CMK (cell line): ENCODE measurements at regions not wholly inside any gene's neighbourhood (a gene's known extent, or its start where the extent isn't known, plus 50 kb on each side); places are given as distances from the start of the nearest gene placed in this dataset.
"Not testable (repeated sequence)": the region's sequence is repeated elsewhere in the genome, so short reads cannot be mapped to it uniquely, and the experiment has no call there.

ENCODE experiments used
- DNase-seq: peaks from one replicate; pipeline ENCODE4 v3.0.0-alpha.2; 2010; ENCODE audit warnings: low read depth

GRCh38 chr14:34172550-34173368, 221.9 kb upstream of the EGLN3 start:
- DNase-seq: no peak

- no peak for DNase-seq
These were observed 221.2 kb upstream of the EGLN3 start for GRCh38 chr14:34172173-34172451.

- no peak for DNase-seq
These were observed 220.7 kb upstream of the EGLN3 start for GRCh38 chr14:34171431-34172172.

- no peak for DNase-seq
These were observed 220.0 kb upstream of the EGLN3 start for GRCh38 chr14:34170882-34171281.

GRCh38 chr14:34169561-34169960, 218.7 kb upstream of the EGLN3 start:
- no peak for DNase-seq

- DNase-seq: no peak
These were observed 217.8 kb upstream of the EGLN3 start for GRCh38 chr14:34168656-34169055.

- DNase-seq: no peak
These were observed 215.0 kb upstream of the EGLN3 start for GRCh38 chr14:34165847-34166350.

GRCh38 chr14:34164162-34164864, 213.4 kb upstream of the EGLN3 start:
- DNase-seq: no peak

- no peak for DNase-seq
These were observed 210.6 kb upstream of the EGLN3 start for GRCh38 chr14:34161351-34162082.

GRCh38 chr14:34160619-34161018, 209.7 kb upstream of the EGLN3 start:
- no peak for DNase-seq

GRCh38 chr14:34157651-34158050, 206.8 kb upstream of the EGLN3 start:
- DNase-seq: no peak

GRCh38 chr14:34147461-34147860, 196.6 kb upstream of the EGLN3 start:
- no peak for DNase-seq

- not testable (repeated sequence) for DNase-seq
These were observed 189.3 kb upstream of the EGLN3 start for GRCh38 chr14:34140127-34140526.

- peak; percentile 11 for DNase-seq
These were observed 188.6 kb upstream of the EGLN3 start for GRCh38 chr14:34139160-34140121.

- DNase-seq: no peak
These were observed 187.3 kb upstream of the EGLN3 start for GRCh38 chr14:34138175-34138574.

GRCh38 chr14:34137001-34137745, 186.3 kb upstream of the EGLN3 start:
- DNase-seq: no peak

GRCh38 chr14:34135492-34135891, 184.6 kb upstream of the EGLN3 start:
- no peak for DNase-seq

GRCh38 chr14:34134484-34134883, 183.6 kb upstream of the EGLN3 start:
- DNase-seq: no peak

GRCh38 chr14:34129927-34130552, 179.2 kb upstream of the EGLN3 start:
- DNase-seq: no peak

GRCh38 chr14:34128665-34129064, 177.8 kb upstream of the EGLN3 start:
- no peak for DNase-seq
